Fibroblast of pulmonary artery (primary cell): ENCODE measurements at regions not wholly inside any gene's neighbourhood (a gene's known extent, or its start where the extent isn't known, plus 50 kb on each side); places are given as distances from the start of the nearest gene placed in this dataset.
"Not testable (repeated sequence)": the region's sequence is repeated elsewhere in the genome, so short reads cannot be mapped to it uniquely, and the experiment has no call there.

Experiments
- DNase-seq: peaks from one replicate; pipeline ENCODE4 v3.0.0-alpha.2; 2010; ENCODE audit warnings: low read depth
- H3K4me3 ChIP-seq: replicated peaks from 2 replicates; pipeline ENCODE4 v1.5.1; 2011; ENCODE audit warnings: low read depth, mild to moderate bottlenecking, control low read depth, low read length, moderate library complexity
- TF ChIP-seq, protein P1 (sequence below): IDR thresholded peaks from 2 replicates; pipeline ENCODE4 v1.5.1; 2011; ENCODE audit warnings: mild to moderate bottlenecking, control low read depth, low read length, inconsistent platforms; ENCODE audit errors: missing control alignments

DNA sequence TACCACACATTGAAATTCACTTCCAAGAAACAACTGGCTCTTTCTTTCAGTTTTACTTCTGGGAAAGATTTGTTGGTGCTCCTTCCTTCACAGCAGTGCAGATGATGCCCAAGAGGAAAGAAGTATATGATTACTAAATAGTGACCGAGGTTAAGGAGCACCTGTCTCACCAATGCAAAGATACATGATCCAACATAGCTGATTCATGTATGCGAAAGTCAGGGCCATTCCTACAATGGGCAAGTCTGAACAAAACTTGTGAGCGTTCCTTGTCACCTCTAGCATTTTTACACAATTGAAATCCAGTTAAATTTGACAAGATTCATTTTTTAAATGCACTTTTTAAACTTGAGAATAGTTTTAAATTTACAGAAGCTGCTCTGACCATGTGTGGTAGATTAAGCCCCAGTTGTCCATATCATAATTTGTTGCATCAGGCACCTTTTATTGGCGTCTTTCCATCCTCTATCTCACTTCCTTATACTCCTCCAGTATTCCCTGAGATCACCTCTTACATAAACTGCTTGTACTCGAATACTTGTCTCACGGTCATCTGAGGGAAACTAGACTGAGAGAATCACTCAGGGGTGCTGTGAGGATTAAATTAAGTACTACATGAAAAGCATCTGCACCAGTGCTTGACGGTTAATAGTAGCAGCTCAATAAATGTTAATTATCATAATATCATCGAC, 438.8 kb upstream of the CDH20 start:
- DNase-seq: peak; percentile 59
- H3K4me3 ChIP-seq: no peak overlapping the region
- TF ChIP-seq, protein P1, sequence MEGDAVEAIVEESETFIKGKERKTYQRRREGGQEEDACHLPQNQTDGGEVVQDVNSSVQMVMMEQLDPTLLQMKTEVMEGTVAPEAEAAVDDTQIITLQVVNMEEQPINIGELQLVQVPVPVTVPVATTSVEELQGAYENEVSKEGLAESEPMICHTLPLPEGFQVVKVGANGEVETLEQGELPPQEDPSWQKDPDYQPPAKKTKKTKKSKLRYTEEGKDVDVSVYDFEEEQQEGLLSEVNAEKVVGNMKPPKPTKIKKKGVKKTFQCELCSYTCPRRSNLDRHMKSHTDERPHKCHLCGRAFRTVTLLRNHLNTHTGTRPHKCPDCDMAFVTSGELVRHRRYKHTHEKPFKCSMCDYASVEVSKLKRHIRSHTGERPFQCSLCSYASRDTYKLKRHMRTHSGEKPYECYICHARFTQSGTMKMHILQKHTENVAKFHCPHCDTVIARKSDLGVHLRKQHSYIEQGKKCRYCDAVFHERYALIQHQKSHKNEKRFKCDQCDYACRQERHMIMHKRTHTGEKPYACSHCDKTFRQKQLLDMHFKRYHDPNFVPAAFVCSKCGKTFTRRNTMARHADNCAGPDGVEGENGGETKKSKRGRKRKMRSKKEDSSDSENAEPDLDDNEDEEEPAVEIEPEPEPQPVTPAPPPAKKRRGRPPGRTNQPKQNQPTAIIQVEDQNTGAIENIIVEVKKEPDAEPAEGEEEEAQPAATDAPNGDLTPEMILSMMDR: no peak

GRCh38 chr18:60895181-60895580, 438.0 kb upstream of the CDH20 start:
- TF ChIP-seq, protein P1: no peak
- DNase-seq: peak; percentile 24
- no peak overlapping the region for H3K4me3 ChIP-seq

DNA sequence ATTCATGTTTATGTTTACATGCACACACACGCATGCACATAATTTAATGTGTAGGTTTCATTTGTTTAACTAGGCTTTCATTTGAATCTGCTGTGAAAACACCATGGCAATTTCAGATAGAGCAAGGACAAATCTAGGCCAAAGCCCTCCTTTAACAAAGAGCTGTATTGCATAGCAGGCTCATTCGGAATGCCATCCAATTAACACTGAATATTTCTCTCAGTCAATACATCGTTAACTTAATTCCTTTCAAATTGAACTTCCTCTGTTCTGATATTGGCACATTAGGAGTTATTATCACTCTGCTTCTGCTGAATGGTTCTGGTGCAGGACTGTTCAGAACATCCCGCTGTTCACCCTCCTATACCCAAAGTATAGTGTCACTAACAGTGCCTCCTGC, 435.1 kb upstream of the CDH20 start:
- TF ChIP-seq, protein P1: no peak
- no peak for DNase-seq
- H3K4me3 ChIP-seq: no peak overlapping the region

GRCh38 chr18:60905699-60906098, 427.5 kb upstream of the CDH20 start:
- no peak overlapping the region for H3K4me3 ChIP-seq
- DNase-seq: peak; percentile 50
- TF ChIP-seq, protein P1: no peak

- peak; percentile 49 for DNase-seq
- TF ChIP-seq, protein P1: no peak
Observed at GRCh38 chr18:60910534-60910933, 422.7 kb upstream of the CDH20 start.

GRCh38 chr18:60911504-60911903, 421.7 kb upstream of the CDH20 start:
- no peak overlapping the region for H3K4me3 ChIP-seq
- TF ChIP-seq, protein P1: no peak
- no peak for DNase-seq

More at GRCh38 chr18:60910534-60910933, 422.7 kb upstream of the CDH20 start:
- H3K4me3 ChIP-seq: no peak overlapping the region

DNA sequence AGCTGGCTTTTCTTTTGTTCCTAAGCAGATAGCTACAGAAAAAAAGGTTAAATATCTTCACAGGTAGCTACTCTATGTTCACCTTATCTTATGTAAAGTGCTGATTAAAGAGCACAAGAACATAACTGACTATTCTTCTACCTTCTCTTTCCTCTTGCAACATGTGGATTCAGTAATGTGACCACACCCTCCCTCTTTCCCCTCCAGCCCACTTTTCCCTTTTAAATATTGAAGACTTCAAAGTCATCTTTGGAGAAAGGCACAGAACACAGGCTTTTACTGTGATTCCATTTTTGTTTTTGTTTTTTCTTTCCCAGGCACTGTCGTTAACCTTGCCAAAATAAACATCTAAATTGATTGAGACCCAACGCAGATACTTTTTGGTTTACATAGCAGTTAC, 418.1 kb upstream of the CDH20 start:
- H3K4me3 ChIP-seq: no peak overlapping the region

DNA sequence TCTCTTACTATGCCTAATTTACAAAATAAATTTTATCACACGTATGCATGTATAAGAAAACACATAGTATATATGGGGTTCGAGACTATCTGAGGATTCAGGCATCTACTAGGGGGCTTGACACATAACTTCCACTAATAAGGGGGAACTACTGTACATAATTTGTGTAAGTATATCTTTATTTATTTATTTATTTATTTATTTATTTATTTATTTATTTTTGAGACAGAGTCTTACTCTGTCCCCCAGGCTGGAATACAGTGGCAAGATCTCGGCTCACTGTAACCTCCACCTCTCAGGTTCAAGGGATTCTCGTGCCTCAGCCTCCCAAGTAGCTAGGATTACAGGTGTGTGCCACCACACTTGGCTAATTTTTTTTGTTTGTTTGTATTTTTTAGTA, 414.4 kb upstream of the CDH20 start:
- DNase-seq, H3K4me3 ChIP-seq: not testable (repeated sequence)

More for the DNA sequence above, 418.1 kb upstream of the CDH20 start:
- TF ChIP-seq, protein P1: no peak
- no peak for DNase-seq
